Neural cell (in vitro differentiated cells): ENCODE measurements at regions not wholly inside any gene's neighbourhood (a gene's known extent, or its start where the extent isn't known, plus 50 kb on each side); places are given as distances from the start of the nearest gene placed in this dataset.

Experiments
- H2AFZ ChIP-seq: fragments of 200-600, 300-800 bp; sonication (generic), shearing (Covaris generic); 2 replicates; pipeline ENCODE4 v1.6.0; 2014; ENCODE audit warnings: low read depth, mild to moderate bottlenecking, antibody characterized with exemption, low read length, moderate library complexity
- H3F3A ChIP-seq: fragments of 200-600 bp; shearing (Covaris generic); 2 replicates; pipeline ENCODE4 v1.6.1; 2016; ENCODE audit warnings: mild to moderate bottlenecking, moderate library complexity, mixed read lengths, antibody characterized with exemption, low read length; ENCODE audit not compliant: insufficient read depth, poor library complexity, severe bottlenecking
- H3K27ac ChIP-seq: fragments of 200-600, 300-800 bp; sonication (generic), shearing (Covaris generic); 2 replicates; pipeline ENCODE4 v1.5.1; 2014; ENCODE audit warnings: mild to moderate bottlenecking, low read length, moderate library complexity
- H3K27me3 ChIP-seq: fragments of 300-800, 200-600 bp; sonication (generic), shearing (Covaris generic); 2 replicates; pipeline ENCODE4 v1.6.0; 2014; ENCODE audit warnings: mild to moderate bottlenecking, low read depth, low read length, moderate library complexity; ENCODE audit not compliant: insufficient read depth
- H3K36me3 ChIP-seq: fragments of 300-800, 200-600 bp; sonication (generic), shearing (Covaris generic); 2 replicates; pipeline ENCODE4 v1.5.1; 2014; ENCODE audit warnings: mild to moderate bottlenecking, antibody characterized with exemption, low read length, moderate library complexity; ENCODE audit not compliant: insufficient read depth
- H3K4me2 ChIP-seq: fragments of 300-800, 200-600 bp; sonication (generic), shearing (Covaris generic); 2 replicates; pipeline ENCODE4 v1.6.0; 2014; ENCODE audit warnings: mild to moderate bottlenecking, low read length
- H3K4me3 ChIP-seq: fragments of 300-800, 200-600 bp; sonication (generic), shearing (Covaris generic); 2 replicates; pipeline ENCODE4 v1.5.1; 2014; ENCODE audit warnings: mild to moderate bottlenecking, low read length, moderate library complexity
- H3K79me2 ChIP-seq: fragments of 200-600 bp; shearing (Covaris generic); replicated peaks from 2 replicates; pipeline ENCODE4 v1.6.0; 2014; ENCODE audit warnings: mild to moderate bottlenecking, low read length, moderate library complexity; ENCODE audit not compliant: insufficient read depth
- H3K9ac ChIP-seq: fragments of 300-800, 200-600 bp; sonication (generic), shearing (Covaris generic); 2 replicates; pipeline ENCODE4 v1.6.1; 2016; ENCODE audit warnings: mild to moderate bottlenecking, low read length, mixed read lengths
- H3K9me2 ChIP-seq: fragments of 200-600 bp; shearing (Covaris generic); 2 replicates; pipeline ENCODE4 v1.6.1; 2016; ENCODE audit warnings: mild to moderate bottlenecking, low read length, mixed read lengths; ENCODE audit not compliant: insufficient read depth
- H3K9me3 ChIP-seq: fragments of 200-600, 300-800 bp; sonication (generic), shearing (Covaris generic); 2 replicates; pipeline ENCODE4 v1.6.1; 2016; ENCODE audit warnings: mild to moderate bottlenecking, mixed run types, low read length, moderate library complexity, mixed read lengths
- H4K20me1 ChIP-seq: fragments of 200-600 bp; shearing (Covaris generic); 2 replicates; pipeline ENCODE4 v1.6.1; 2016; ENCODE audit warnings: mild to moderate bottlenecking, mixed run types; ENCODE audit not compliant: insufficient read depth
- CTCF ChIP-seq: fragments of 450-650 bp; IDR thresholded peaks from 2 replicates; pipeline ENCODE4 v1.5.1; 2014; ENCODE audit warnings: antibody characterized with exemption, mild to moderate bottlenecking, moderate library complexity; ENCODE audit not compliant: poor library complexity, severe bottlenecking
- EP300 ChIP-seq: fragments of 450-650 bp; conservative IDR thresholded peaks from 2 replicates; pipeline ENCODE4 v1.6.1; 2014; ENCODE audit warnings: antibody characterized with exemption, mild to moderate bottlenecking, moderate library complexity; ENCODE audit not compliant: poor library complexity, severe bottlenecking
- EZH2 ChIP-seq: fragments of 200-600, 300-800 bp; shearing (Covaris generic), sonication (generic); IDR thresholded peaks from 2 replicates; pipeline ENCODE4 v1.6.1; 2014; ENCODE audit warnings: antibody characterized with exemption, low read length, borderline replicate concordance, mild to moderate bottlenecking; ENCODE audit not compliant: insufficient read depth, poor library complexity, severe bottlenecking
- MXI1 ChIP-seq: fragments of 450-650 bp; conservative IDR thresholded peaks from 2 replicates; pipeline ENCODE4 v1.6.1; 2014; ENCODE audit warnings: antibody characterized with exemption, mild to moderate bottlenecking; ENCODE audit not compliant: poor library complexity, severe bottlenecking
- POLR2AphosphoS5 ChIP-seq: IDR thresholded peaks from 2 replicates; pipeline ENCODE4 v1.6.1; 2012
- RAD21 ChIP-seq: fragments of 450-650 bp; conservative IDR thresholded peaks from 2 replicates; pipeline ENCODE4 v1.6.1; 2014; ENCODE audit warnings: antibody characterized with exemption, mild to moderate bottlenecking, moderate library complexity
- REST ChIP-seq: IDR thresholded peaks from 2 replicates; pipeline ENCODE4 v1.6.1; 2012; ENCODE audit warnings: borderline replicate concordance
- SMC3 ChIP-seq: fragments of 450-650 bp; conservative IDR thresholded peaks from 2 replicates; pipeline ENCODE4 v1.6.1; 2014; ENCODE audit warnings: antibody characterized with exemption, mild to moderate bottlenecking, moderate library complexity; ENCODE audit not compliant: poor library complexity
- TAF1 ChIP-seq: IDR thresholded peaks from 2 replicates; pipeline ENCODE4 v1.6.1; 2012; ENCODE audit warnings: low read depth

GRCh38 chr21:35777081-35777480 is 283.2 kb downstream of the SETD4 start:
- TF ChIP-seq RAD21 (no peak), CTCF (no peak), EZH2 (no peak), SMC3 (no peak), EP300 (no peak), POLR2AphosphoS5 (no peak), TAF1 (no peak), REST (no peak), MXI1 (no peak)
- Histone ChIP-seq H3K27ac (no peak overlapping the region), H3K4me2 (no peak overlapping the region), H3F3A (no peaks in the 10 kb centered on the region), H2AFZ (no peak overlapping the region), H4K20me1 (no peaks in the 10 kb centered on the region), H3K9ac (no peak overlapping the region), H3K4me3 (no peak overlapping the region), H3K9me3 (peaks cover 5% of the 10 kb centered on the region), H3K9me2 (no peaks in the 10 kb centered on the region), H3K79me2 (no peaks in the 10 kb centered on the region), H3K27me3 (no peaks in the 10 kb centered on the region), H3K36me3 (no peaks in the 10 kb centered on the region)

GRCh38 chr21:35775778-35776544 is 284.4 kb downstream of the SETD4 start:
- Histone ChIP-seq H3K9me2 (no peaks in the 10 kb centered on the region), H3K27ac (no peak overlapping the region), H3K79me2 (no peaks in the 10 kb centered on the region), H3K36me3 (no peaks in the 10 kb centered on the region), H3K27me3 (no peaks in the 10 kb centered on the region), H3K4me3 (no peak overlapping the region), H2AFZ (no peak overlapping the region), H3K9ac (no peak overlapping the region), H3K4me2 (no peak overlapping the region), H3F3A (no peaks in the 10 kb centered on the region), H3K9me3 (peaks cover 5% of the 10 kb centered on the region), H4K20me1 (no peaks in the 10 kb centered on the region)
- TF ChIP-seq POLR2AphosphoS5: no peak
